ENCODE measurements at regions not wholly inside any gene's neighbourhood (a gene's known extent, or its start where the extent isn't known, plus 50 kb on each side); places are given as distances from the start of the nearest gene placed in this dataset.

GRCh38 chr4:8775121-8775520 is 96.5 kb downstream of the HMX1 start:
- no peaks in the 10 kb centered on the region for H3K9me3 Mint-ChIP-seq (ENCODE audit: low read depth, unreplicated experiment)
- H3K27me3 Mint-ChIP-seq (ENCODE audit: unreplicated experiment) = no peaks in the 10 kb centered on the region
- intact Hi-C loops (cut with micrococcal nuclease; ENCODE audit: unreplicated experiment) = no loop called here
- TF ChIP-seq, protein P1, sequence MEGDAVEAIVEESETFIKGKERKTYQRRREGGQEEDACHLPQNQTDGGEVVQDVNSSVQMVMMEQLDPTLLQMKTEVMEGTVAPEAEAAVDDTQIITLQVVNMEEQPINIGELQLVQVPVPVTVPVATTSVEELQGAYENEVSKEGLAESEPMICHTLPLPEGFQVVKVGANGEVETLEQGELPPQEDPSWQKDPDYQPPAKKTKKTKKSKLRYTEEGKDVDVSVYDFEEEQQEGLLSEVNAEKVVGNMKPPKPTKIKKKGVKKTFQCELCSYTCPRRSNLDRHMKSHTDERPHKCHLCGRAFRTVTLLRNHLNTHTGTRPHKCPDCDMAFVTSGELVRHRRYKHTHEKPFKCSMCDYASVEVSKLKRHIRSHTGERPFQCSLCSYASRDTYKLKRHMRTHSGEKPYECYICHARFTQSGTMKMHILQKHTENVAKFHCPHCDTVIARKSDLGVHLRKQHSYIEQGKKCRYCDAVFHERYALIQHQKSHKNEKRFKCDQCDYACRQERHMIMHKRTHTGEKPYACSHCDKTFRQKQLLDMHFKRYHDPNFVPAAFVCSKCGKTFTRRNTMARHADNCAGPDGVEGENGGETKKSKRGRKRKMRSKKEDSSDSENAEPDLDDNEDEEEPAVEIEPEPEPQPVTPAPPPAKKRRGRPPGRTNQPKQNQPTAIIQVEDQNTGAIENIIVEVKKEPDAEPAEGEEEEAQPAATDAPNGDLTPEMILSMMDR (IDR thresholded peaks at IDR 0.05; ENCODE audit: unreplicated experiment) = no peak
- no peaks in the 10 kb centered on the region for H3K36me3 Mint-ChIP-seq (ENCODE audit: insufficient read depth, unreplicated experiment)
- DNase-seq = no peak
- CTCF ChIA-PET = interaction anchor here (0.7 kb wide), 1 partner anchor 170 kb away, joined by 3 read pairs; no protein-coding TSS in a partner anchor
- H3K4me1 Mint-ChIP-seq (ENCODE audit: low read depth, unreplicated experiment) = no peaks in the 10 kb centered on the region
- H3K4me3 Mint-ChIP-seq (ENCODE audit: low read depth, unreplicated experiment) = no peak overlapping the region
- BruUV-seq (replicated peaks) = no TSS peak
- H3K27ac Mint-ChIP-seq (ENCODE audit: unreplicated experiment) = no peak overlapping the region

DNA sequence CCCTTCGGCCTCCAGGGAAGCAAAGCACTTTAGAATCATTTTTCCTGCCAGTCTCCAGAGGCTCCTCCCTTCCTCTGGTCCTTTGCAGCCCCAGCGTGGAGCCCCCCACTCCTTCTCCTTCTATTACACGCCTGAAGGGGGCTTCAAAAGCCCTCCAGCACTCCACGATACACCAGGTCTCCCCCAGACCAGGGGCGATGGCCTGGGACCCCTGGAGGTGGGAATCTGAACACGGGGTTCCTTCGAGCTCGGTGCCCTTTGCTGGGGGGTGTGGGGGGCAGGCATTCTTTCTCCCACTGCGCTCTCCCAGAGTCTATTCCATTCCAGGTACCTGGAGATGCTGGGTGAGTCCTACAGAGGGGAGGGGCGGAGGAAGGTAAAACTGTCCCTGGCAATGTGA is 97.6 kb downstream of the HMX1 start:
- no peak for DNase-seq

DNA sequence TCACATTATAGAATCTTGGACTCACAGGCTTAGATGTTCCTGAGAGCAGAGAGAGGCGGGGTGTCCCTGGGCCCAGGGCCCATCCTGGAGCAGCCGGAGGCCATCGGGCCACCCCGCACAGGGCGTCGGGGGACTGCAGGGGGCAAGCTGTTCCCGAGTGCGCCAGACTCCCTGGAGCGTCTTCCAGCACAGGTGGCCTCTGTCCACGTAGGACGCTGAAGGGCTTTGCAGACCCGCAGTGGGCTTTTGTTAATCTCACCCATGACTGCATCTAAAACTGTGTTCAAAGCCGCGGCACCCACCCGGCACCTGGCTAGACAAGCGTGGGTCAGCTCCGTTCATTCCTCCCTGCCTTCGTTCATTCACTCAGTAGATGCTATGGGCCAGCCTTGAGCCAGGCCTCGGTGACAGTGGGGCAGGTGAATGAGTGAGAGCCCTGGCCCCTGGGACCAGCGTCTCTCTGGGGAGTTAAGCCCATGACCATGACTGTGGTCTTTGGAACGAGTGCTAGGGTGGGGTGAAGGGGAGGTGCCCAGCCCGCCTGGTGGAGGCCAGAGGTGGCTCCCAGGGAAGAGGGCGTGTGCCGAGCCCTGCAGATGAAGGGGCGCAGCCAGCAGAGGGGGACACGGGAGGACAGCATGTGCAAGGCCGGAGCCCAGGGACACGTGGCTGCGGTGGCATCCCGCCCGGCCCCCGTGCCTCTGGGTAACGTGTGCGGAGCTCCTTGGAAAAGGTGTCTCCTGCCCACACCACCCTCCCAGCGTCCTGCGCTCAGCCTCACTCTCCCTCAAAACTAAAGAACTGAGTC is 98.3 kb downstream of the HMX1 start:
- H3K36me3 Mint-ChIP-seq (ENCODE audit: insufficient read depth, unreplicated experiment) = no peaks in the 10 kb centered on the region
- intact Hi-C loops (cut with micrococcal nuclease; ENCODE audit: unreplicated experiment) = no loop called here
- CTCF ChIA-PET = no interaction called here
- TF ChIP-seq, protein P1 (IDR thresholded peaks at IDR 0.05; ENCODE audit: unreplicated experiment) = no peak
- DNase-seq = no peak
- no peaks in the 10 kb centered on the region for H3K4me1 Mint-ChIP-seq (ENCODE audit: low read depth, unreplicated experiment)
- H3K9me3 Mint-ChIP-seq (ENCODE audit: low read depth, unreplicated experiment) = peaks cover 2% of the 10 kb centered on the region
- no peak overlapping the region for H3K27ac Mint-ChIP-seq (ENCODE audit: unreplicated experiment)
- H3K27me3 Mint-ChIP-seq (ENCODE audit: unreplicated experiment) = no peaks in the 10 kb centered on the region
- BruUV-seq (replicated peaks) = no TSS peak
- H3K4me3 Mint-ChIP-seq (ENCODE audit: low read depth, unreplicated experiment) = no peak overlapping the region

More for the DNA sequence above, 97.6 kb downstream of the HMX1 start:
- intact Hi-C loops (cut with micrococcal nuclease; ENCODE audit: unreplicated experiment) = no loop called here
- H3K36me3 Mint-ChIP-seq (ENCODE audit: insufficient read depth, unreplicated experiment) = no peaks in the 10 kb centered on the region
- no peaks in the 10 kb centered on the region for H3K27me3 Mint-ChIP-seq (ENCODE audit: unreplicated experiment)
- CTCF ChIA-PET = no interaction called here
- H3K4me1 Mint-ChIP-seq (ENCODE audit: low read depth, unreplicated experiment) = no peaks in the 10 kb centered on the region
- no peak overlapping the region for H3K4me3 Mint-ChIP-seq (ENCODE audit: low read depth, unreplicated experiment)
- H3K27ac Mint-ChIP-seq (ENCODE audit: unreplicated experiment) = no peak overlapping the region
- BruUV-seq (replicated peaks) = no TSS peak
- H3K9me3 Mint-ChIP-seq (ENCODE audit: low read depth, unreplicated experiment) = no peaks in the 10 kb centered on the region
- TF ChIP-seq, protein P1 (IDR thresholded peaks at IDR 0.05; ENCODE audit: unreplicated experiment) = no peak

GRCh38 chr4:8772499-8773123 is 99.0 kb downstream of the HMX1 start:
- no peak overlapping the region for H3K27ac Mint-ChIP-seq (ENCODE audit: unreplicated experiment)
- CTCF ChIA-PET = no interaction called here
- no peak for DNase-seq
- no peaks in the 10 kb centered on the region for H3K27me3 Mint-ChIP-seq (ENCODE audit: unreplicated experiment)
- H3K36me3 Mint-ChIP-seq (ENCODE audit: insufficient read depth, unreplicated experiment) = no peaks in the 10 kb centered on the region
- BruUV-seq (replicated peaks) = no TSS peak
- H3K9me3 Mint-ChIP-seq (ENCODE audit: low read depth, unreplicated experiment) = peaks cover 2% of the 10 kb centered on the region
- TF ChIP-seq, protein P1 (IDR thresholded peaks at IDR 0.05; ENCODE audit: unreplicated experiment) = no peak
- H3K4me1 Mint-ChIP-seq (ENCODE audit: low read depth, unreplicated experiment) = no peaks in the 10 kb centered on the region
- H3K4me3 Mint-ChIP-seq (ENCODE audit: low read depth, unreplicated experiment) = no peak overlapping the region
- intact Hi-C loops (cut with micrococcal nuclease; ENCODE audit: unreplicated experiment) = no loop called here
